Coronary artery (tissue), 2 donors: ENCODE measurements at regions not wholly inside any gene's neighbourhood (a gene's known extent, or its start where the extent isn't known, plus 50 kb on each side); places are given as distances from the start of the nearest gene placed in this dataset.
"Not testable (repeated sequence)": the region's sequence is repeated elsewhere in the genome, so short reads cannot be mapped to it uniquely, and the experiment has no call there.

Experiments
- DNase-seq: peaks from one replicate; pipeline ENCODE4 v3.0.0-alpha.2; 2017; ENCODE audit warnings: low spot score
- H3K27ac ChIP-seq, 2 donors: fragments of 200-600 bp; sonication (generic); one replicate each; pipeline ENCODE4 v1.5.1; 2016 to 2019
- H3K4me3 ChIP-seq: fragments of 200-600 bp; sonication (generic); 2 replicates; pipeline ENCODE4 v1.5.1; 2016; ENCODE audit warnings: mild to moderate bottlenecking, moderate library complexity
- TF ChIP-seq, protein P1 (sequence below): fragments of 200-600 bp; sonication (generic); IDR thresholded peaks from one replicate; pipeline ENCODE4 v1.5.1; 2019; ENCODE audit warnings: antibody characterized with exemption

DNA sequence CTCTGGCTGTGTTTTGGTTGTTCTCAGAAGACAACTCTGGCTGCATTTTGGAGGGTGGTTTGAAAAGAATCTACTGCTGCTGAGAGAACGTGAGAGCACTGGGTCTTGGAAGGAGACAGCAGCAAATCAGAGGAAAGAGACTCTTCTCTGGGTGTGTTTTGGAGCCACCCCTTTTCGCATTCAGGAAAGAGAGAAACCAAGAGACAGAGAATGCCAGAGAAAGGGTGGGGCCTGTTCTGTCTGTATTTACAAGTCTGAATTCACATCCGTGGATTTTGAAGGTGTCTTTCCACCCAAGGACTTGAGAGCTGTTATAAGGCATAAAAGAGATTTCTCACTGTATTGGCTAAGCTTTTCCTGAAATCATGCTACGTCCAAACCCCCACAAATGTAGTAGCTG lies 187.2 kb downstream of the C1orf94 start:
- TF ChIP-seq, protein P1, sequence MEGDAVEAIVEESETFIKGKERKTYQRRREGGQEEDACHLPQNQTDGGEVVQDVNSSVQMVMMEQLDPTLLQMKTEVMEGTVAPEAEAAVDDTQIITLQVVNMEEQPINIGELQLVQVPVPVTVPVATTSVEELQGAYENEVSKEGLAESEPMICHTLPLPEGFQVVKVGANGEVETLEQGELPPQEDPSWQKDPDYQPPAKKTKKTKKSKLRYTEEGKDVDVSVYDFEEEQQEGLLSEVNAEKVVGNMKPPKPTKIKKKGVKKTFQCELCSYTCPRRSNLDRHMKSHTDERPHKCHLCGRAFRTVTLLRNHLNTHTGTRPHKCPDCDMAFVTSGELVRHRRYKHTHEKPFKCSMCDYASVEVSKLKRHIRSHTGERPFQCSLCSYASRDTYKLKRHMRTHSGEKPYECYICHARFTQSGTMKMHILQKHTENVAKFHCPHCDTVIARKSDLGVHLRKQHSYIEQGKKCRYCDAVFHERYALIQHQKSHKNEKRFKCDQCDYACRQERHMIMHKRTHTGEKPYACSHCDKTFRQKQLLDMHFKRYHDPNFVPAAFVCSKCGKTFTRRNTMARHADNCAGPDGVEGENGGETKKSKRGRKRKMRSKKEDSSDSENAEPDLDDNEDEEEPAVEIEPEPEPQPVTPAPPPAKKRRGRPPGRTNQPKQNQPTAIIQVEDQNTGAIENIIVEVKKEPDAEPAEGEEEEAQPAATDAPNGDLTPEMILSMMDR: no peak
- DNase-seq: no peak
- Histone ChIP-seq H3K4me3 (no peak overlapping the region), H3K27ac (no peak overlapping the region)

- Histone ChIP-seq H3K27ac (no peak overlapping the region), H3K4me3 (no peak overlapping the region)
- TF ChIP-seq, protein P1: no peak
- no peak for DNase-seq
Observed at GRCh38 chr1:34364376-34364775, 187.7 kb downstream of the C1orf94 start.

DNA sequence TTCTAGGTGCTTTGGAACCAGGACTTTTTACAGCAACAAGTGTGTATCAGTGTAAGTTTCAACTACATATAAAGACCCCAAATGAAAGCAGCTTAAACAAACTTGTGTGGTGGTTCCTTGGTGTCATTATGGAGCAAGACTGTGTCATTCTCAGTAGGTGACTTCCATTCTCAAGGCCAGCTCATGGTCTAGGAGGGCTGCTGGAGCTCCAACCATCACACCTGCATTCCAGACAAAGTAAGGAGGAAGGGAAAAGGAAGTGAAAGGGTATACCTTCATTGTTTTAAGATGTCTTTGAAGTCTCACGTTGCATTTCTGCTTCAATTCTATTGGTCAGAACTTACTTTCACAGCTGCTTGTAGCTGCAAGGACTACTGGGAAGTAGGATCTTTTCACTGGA lies 188.6 kb downstream of the C1orf94 start:
- Histone ChIP-seq H3K27ac (no peak overlapping the region), H3K4me3 (no peak overlapping the region)
- TF ChIP-seq, protein P1: no peak
- DNase-seq: peak; percentile 22

DNA sequence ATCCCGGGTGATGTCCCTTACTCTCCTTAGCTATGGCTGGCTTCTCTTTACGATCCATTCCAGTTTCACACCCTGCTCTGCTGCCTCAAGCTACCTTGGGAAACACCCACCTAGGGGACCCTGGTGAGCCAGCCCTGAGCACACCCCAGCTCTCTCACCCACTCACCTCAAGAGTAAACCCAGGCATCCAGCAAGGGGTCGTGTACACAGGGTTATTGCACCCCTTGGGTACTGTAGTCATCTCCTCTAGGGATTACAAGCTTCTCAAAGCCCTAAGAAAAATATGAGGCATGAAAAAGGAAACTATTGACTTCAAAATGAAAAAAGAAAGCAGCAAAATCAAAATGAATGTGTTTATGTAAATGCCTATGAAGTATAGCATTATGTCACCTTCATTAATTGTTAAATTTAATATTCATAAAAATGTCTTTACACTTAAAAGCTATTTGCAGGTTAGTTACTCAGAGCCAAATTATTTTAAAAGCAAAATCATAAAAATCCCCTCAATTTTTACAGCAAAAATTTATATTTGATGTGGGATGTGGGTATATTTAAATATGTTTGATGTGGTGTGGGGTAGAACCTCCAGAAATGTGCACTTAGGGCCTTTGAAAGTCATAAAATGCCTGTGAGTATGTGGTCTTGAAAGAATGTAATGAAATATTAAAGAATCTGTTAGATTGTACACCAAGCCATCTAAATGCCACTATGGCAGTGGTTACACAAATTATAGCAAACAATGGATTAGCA lies 190.3 kb downstream of the C1orf94 start:
- TF ChIP-seq, protein P1: no peak
- no peak overlapping the region for H3K4me3 ChIP-seq
- H3K27ac ChIP-seq: no peak overlapping the region
- DNase-seq: no peak

GRCh38 chr1:34367954-34368353 lies 191.2 kb downstream of the C1orf94 start:
- Histone ChIP-seq H3K4me3 (no peak overlapping the region), H3K27ac (no peak overlapping the region)
- DNase-seq: peak; percentile 21
- TF ChIP-seq, protein P1: no peak

GRCh38 chr1:34369701-34370455 lies 193.2 kb downstream of the C1orf94 start:
- Histone ChIP-seq H3K27ac (no peak overlapping the region), H3K4me3 (no peak overlapping the region)
- TF ChIP-seq, protein P1: no peak
- DNase-seq: peak; percentile 35

- peak; percentile 26 for DNase-seq
- TF ChIP-seq, protein P1: no peak
- H3K4me3 ChIP-seq: no peak overlapping the region
- H3K27ac ChIP-seq: no peak overlapping the region
Observed at GRCh38 chr1:34370748-34371147, 194.0 kb downstream of the C1orf94 start.

- not testable (repeated sequence) for H3K27ac ChIP-seq, H3K4me3 ChIP-seq
- peak; percentile 54 for DNase-seq
Observed at GRCh38 chr1:34371179-34371578, 194.5 kb downstream of the C1orf94 start.
